ENCODE measurements at regions not wholly inside any gene's neighbourhood (a gene's known extent, or its start where the extent isn't known, plus 50 kb on each side); places are given as distances from the start of the nearest gene placed in this dataset.

DNA sequence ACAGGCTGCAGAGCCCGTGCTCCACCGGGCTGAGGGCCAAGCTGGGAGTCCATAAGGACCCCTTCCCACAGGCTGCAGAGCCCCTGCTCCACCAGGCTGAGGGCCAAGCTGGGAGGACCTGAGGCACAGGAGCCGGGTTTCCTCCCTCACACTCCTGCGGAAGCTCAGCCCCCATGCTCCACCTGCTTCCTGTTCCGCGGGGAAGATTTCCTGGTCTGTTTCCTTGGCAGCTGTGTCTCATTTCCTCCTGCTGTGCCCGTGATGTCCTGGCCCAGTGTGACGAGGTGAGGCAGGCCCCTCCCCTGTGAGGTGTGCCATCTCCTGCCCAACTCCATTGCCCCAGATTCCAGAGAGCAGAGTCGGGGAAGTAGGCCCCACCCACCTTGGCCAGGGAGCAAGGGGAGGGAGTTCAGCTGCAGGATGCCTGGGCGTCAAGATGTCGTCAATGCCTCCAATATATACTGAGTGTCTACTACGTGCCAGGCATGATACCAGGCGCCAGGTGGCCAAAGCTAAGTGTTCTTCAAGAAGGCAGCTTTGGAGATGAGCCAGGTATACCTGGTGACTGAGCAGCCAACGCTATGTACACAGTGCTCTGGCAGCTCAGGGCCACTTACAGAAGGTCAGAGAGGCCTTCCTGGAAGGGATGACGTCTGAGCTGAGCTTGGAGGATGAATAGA, 58.8 kb downstream of the NAV1 start (continued):
- TF ChIP-seq, protein P1, sequence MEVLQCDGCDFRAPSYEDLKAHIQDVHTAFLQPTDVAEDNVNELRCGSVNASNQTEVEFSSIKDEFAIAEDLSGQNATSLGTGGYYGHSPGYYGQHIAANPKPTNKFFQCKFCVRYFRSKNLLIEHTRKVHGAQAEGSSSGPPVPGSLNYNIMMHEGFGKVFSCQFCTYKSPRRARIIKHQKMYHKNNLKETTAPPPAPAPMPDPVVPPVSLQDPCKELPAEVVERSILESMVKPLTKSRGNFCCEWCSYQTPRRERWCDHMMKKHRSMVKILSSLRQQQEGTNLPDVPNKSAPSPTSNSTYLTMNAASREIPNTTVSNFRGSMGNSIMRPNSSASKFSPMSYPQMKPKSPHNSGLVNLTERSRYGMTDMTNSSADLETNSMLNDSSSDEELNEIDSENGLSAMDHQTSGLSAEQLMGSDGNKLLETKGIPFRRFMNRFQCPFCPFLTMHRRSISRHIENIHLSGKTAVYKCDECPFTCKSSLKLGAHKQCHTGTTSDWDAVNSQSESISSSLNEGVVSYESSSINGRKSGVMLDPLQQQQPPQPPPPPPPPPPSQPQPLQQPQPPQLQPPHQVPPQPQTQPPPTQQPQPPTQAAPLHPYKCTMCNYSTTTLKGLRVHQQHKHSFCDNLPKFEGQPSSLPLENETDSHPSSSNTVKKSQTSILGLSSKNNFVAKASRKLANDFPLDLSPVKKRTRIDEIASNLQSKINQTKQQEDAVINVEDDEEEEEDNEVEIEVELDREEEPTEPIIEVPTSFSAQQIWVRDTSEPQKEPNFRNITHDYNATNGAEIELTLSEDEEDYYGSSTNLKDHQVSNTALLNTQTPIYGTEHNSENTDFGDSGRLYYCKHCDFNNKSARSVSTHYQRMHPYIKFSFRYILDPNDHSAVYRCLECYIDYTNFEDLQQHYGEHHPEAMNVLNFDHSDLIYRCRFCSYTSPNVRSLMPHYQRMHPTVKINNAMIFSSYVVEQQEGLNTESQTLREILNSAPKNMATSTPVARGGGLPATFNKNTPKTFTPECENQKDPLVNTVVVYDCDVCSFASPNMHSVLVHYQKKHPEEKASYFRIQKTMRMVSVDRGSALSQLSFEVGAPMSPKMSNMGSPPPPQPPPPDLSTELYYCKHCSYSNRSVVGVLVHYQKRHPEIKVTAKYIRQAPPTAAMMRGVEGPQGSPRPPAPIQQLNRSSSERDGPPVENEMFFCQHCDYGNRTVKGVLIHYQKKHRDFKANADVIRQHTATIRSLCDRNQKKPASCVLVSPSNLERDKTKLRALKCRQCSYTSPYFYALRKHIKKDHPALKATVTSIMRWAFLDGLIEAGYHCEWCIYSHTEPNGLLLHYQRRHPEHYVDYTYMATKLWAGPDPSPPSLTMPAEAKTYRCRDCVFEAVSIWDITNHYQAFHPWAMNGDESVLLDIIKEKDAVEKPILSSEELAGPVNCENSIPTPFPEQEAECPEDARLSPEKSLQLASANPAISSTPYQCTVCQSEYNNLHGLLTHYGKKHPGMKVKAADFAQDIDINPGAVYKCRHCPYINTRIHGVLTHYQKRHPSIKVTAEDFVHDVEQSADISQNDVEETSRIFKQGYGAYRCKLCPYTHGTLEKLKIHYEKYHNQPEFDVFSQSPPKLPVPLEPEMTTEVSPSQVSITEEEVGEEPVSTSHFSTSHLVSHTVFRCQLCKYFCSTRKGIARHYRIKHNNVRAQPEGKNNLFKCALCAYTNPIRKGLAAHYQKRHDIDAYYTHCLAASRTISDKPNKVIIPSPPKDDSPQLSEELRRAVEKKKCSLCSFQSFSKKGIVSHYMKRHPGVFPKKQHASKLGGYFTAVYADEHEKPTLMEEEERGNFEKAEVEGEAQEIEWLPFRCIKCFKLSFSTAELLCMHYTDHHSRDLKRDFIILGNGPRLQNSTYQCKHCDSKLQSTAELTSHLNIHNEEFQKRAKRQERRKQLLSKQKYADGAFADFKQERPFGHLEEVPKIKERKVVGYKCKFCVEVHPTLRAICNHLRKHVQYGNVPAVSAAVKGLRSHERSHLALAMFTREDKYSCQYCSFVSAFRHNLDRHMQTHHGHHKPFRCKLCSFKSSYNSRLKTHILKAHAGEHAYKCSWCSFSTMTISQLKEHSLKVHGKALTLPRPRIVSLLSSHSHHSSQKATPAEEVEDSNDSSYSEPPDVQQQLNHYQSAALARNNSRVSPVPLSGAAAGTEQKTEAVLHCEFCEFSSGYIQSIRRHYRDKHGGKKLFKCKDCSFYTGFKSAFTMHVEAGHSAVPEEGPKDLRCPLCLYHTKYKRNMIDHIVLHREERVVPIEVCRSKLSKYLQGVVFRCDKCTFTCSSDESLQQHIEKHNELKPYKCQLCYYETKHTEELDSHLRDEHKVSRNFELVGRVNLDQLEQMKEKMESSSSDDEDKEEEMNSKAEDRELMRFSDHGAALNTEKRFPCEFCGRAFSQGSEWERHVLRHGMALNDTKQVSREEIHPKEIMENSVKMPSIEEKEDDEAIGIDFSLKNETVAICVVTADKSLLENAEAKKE (CRISPR knock-in tag; IDR thresholded peaks at IDR 0.05): no peak
- TF ChIP-seq, protein P2, sequence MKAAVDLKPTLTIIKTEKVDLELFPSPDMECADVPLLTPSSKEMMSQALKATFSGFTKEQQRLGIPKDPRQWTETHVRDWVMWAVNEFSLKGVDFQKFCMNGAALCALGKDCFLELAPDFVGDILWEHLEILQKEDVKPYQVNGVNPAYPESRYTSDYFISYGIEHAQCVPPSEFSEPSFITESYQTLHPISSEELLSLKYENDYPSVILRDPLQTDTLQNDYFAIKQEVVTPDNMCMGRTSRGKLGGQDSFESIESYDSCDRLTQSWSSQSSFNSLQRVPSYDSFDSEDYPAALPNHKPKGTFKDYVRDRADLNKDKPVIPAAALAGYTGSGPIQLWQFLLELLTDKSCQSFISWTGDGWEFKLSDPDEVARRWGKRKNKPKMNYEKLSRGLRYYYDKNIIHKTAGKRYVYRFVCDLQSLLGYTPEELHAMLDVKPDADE (IDR thresholded peaks at IDR 0.05): no peak
- no peak for TF ChIP-seq EZH2 (IDR thresholded peaks at IDR 0.05; ENCODE audit: low read depth, unreplicated experiment)
- TF ChIP-seq CREB1 (CRISPR knock-in tag; IDR thresholded peaks at IDR 0.05; ENCODE audit: low read depth): no peak
- TF ChIP-seq ZNF114 (CRISPR knock-in tag; IDR thresholded peaks at IDR 0.05): no peak
- TF ChIP-seq ZNF331 (CRISPR knock-in tag; IDR thresholded peaks at IDR 0.05; ENCODE audit: low read depth): no peak
- TF ChIP-seq STAT1 (IDR thresholded peaks at IDR 0.05; ENCODE audit: unreplicated experiment): no peak

DNA sequence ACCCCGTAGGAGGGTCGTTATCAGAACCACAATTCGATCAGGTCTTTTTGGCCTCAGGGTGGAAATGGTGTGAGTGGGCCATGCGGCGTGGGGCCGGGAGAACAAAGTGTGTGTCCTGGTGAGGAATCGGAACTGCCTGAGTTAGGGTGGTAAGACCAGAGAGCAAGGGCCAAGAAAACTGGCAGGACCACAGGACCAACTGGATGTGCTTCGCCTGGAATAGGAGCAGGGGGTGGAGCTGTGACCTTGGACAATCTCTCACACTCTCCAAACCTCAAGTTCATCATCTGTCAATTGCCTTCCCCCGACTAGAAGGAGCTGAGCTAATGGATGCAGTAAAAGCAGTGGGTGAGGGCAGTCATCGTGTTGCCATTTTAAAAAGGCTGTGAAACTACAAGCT, 59.5 kb downstream of the NAV1 start:
- ATAC-seq (no peak), DNase-seq (ENCODE audit: low spot score) (no peak)
- H3K4me3 ChIP-seq: no peak overlapping the region
- Mint-ChIP-seq H3K4me1 (peaks cover 17% of the 10 kb centered on the region), H3K9me3 (no peaks in the 10 kb centered on the region), H3K36me3 (ENCODE audit: low read depth) (no peaks in the 10 kb centered on the region), H3K27me3 (ENCODE audit: insufficient read depth, low read depth, poor library complexity) (peaks cover 15% of the 10 kb centered on the region), H3K27ac (no peak overlapping the region), H3K4me3 (no peak overlapping the region)
- TF ChIP-seq, protein P2 (IDR thresholded peaks at IDR 0.05): no peak
- H3K4me1 ChIP-seq (ENCODE audit: insufficient read depth): peaks cover 12% of the 10 kb centered on the region; the same call in 1 of the 2 replicates
- no peaks in the 10 kb centered on the region for H4K20me1 ChIP-seq (replicated peaks; ENCODE audit: insufficient read depth)
- H3F3A ChIP-seq (replicated peaks; ENCODE audit: low read depth): no peaks in the 10 kb centered on the region
- no peaks in the 10 kb centered on the region for H3K9me2 ChIP-seq (ENCODE audit: insufficient read depth)
- H3K79me2 ChIP-seq (replicated peaks; ENCODE audit: insufficient read depth): no peaks in the 10 kb centered on the region
- H3K27ac ChIP-seq (ENCODE audit: low read depth): no peak overlapping the region
- no peak overlapping the region for H3K4me2 ChIP-seq
- no peak overlapping the region for H2AFZ ChIP-seq
- H3K36me3 ChIP-seq (ENCODE audit: insufficient read depth): no peaks in the 10 kb centered on the region
- H3K27me3 ChIP-seq (ENCODE audit: insufficient read depth): no peaks in the 10 kb centered on the region
